ENCODE measurements at regions not wholly inside any gene's neighbourhood (a gene's known extent, or its start where the extent isn't known, plus 50 kb on each side); places are given as distances from the start of the nearest gene placed in this dataset.
"Not testable (repeated sequence)": the region's sequence is repeated elsewhere in the genome, so short reads cannot be mapped to it uniquely, and the experiment has no call there.

- not testable (repeated sequence) for TF ChIP-seq EZH2phosphoT487 (IDR thresholded peaks at IDR 0.05; ENCODE audit: borderline replicate concordance, low read depth, low read length); CTCF (conservative IDR thresholded peaks at IDR 0.05; ENCODE audit: low read length)
Observed at GRCh38 chr15:20249677-20249970, 292.0 kb downstream of the GOLGA6L6 start.
